HG03159 (cell line): ENCODE measurements at regions not wholly inside any gene's neighbourhood (a gene's known extent, or its start where the extent isn't known, plus 50 kb on each side); places are given as distances from the start of the nearest gene placed in this dataset.
A peak's percentile ranks its signal among the peaks of the same experiment; 100 is the strongest.
"Not testable (repeated sequence)": the region's sequence is repeated elsewhere in the genome, so short reads cannot be mapped to it uniquely, and the experiment has no call there.

Source experiments
- ATAC-seq: cut with Tn5 transposase; IDR thresholded peaks from one replicate; pipeline ENCODE4 v1.9.1; 2021; ENCODE audit warnings: mild to moderate bottlenecking, moderate library complexity; ENCODE audit not compliant: unreplicated experiment

GRCh38 chr7:152594801-152595200 lies 81.1 kb downstream of the XRCC2 start:
- no peak for ATAC-seq

- ATAC-seq: no peak
These were observed 84.0 kb downstream of the XRCC2 start for GRCh38 chr7:152591976-152592375.

GRCh38 chr7:152590481-152590880 lies 85.5 kb downstream of the XRCC2 start:
- ATAC-seq: no peak

GRCh38 chr7:152589821-152590220 lies 86.1 kb downstream of the XRCC2 start:
- ATAC-seq: not testable (repeated sequence)

GRCh38 chr7:152588350-152588749 lies 87.6 kb downstream of the XRCC2 start:
- ATAC-seq: no peak

- no peak for ATAC-seq
These were observed 88.6 kb downstream of the XRCC2 start for GRCh38 chr7:152587366-152587765.

GRCh38 chr7:152583006-152583405 lies 92.9 kb downstream of the XRCC2 start:
- no peak for ATAC-seq

- no peak for ATAC-seq
These were observed 96.9 kb downstream of the XRCC2 start for GRCh38 chr7:152579070-152579469.

GRCh38 chr7:152577339-152577738 lies 98.6 kb downstream of the XRCC2 start:
- no peak for ATAC-seq

GRCh38 chr7:152574892-152575548 lies 100.9 kb downstream of the XRCC2 start:
- ATAC-seq: peak; percentile 78

GRCh38 chr7:152573186-152573585 lies 102.8 kb downstream of the XRCC2 start:
- ATAC-seq: not testable (repeated sequence)

- ATAC-seq: no peak
These were observed 103.8 kb downstream of the XRCC2 start for GRCh38 chr7:152572101-152572500.

- ATAC-seq: no peak
These were observed 104.9 kb downstream of the XRCC2 start for GRCh38 chr7:152571068-152571467.

GRCh38 chr7:152568972-152569371 lies 107.0 kb downstream of the XRCC2 start:
- ATAC-seq: no peak

GRCh38 chr7:152565731-152566130 lies 110.2 kb downstream of the XRCC2 start:
- no peak for ATAC-seq

GRCh38 chr7:152564656-152565250 lies 111.2 kb downstream of the XRCC2 start:
- no peak for ATAC-seq

GRCh38 chr7:152556013-152556755 lies 119.8 kb downstream of the XRCC2 start:
- ATAC-seq: no peak

- no peak for ATAC-seq
These were observed 118.0 kb upstream of the KMT2C start for GRCh38 chr7:152553671-152554317.

- ATAC-seq: no peak
These were observed 115.7 kb upstream of the KMT2C start for GRCh38 chr7:152551304-152552036.

GRCh38 chr7:152544971-152545619 lies 109.3 kb upstream of the KMT2C start:
- no peak for ATAC-seq
